ENCODE measurements at regions not wholly inside any gene's neighbourhood (a gene's known extent, or its start where the extent isn't known, plus 50 kb on each side); places are given as distances from the start of the nearest gene placed in this dataset.

DNA sequence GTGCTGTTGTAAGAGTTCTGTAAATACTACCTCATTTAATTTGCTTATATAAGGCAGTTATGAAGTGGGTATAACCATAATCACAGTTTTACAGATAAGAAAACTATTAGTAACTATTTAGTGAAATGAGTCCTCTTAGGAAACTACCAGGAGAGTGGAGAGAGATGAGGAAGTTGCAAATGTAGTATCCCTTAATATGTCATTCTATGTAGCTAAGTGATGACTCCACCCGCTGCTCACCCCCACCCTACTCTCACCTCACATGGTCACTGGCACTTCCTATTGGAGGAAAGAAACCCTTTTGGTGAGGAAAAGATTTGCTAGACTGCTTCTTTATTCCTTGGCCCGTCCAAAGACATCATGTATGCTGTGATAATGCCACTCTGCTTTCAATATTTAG, 241.8 kb upstream of the SLC24A2 start:
- no peaks in the 10 kb centered on the region for H3K9me1 ChIP-seq (replicated peaks; ENCODE audit: control insufficient read depth, extremely low read depth, insufficient read depth, low read length)
- H3K27ac ChIP-seq (ENCODE audit: insufficient read depth, low read depth, low read length), result no peak overlapping the region
- peaks cover 28% of the 10 kb centered on the region for H3K4me1 ChIP-seq (ENCODE audit: control insufficient read depth, extremely low read depth, insufficient read depth, low read length)
- dilution Hi-C loops (cut with MboI; ENCODE audit: extremely low pct_ligation_motif_present, low sequenced_read_pairs), result no loop called here
- H2AFZ ChIP-seq (ENCODE audit: low read depth, low read length), result no peak overlapping the region
- no TSS peak for BruUV-seq (replicated peaks)
- H3K4me2 ChIP-seq (ENCODE audit: insufficient read depth, low read length), result no peak overlapping the region
- FAIRE-seq (no peak), DNase-seq (ENCODE audit: low read depth, low spot score) (no peak)
- no peaks in the 10 kb centered on the region for H3K36me3 ChIP-seq (ENCODE audit: control insufficient read depth in 2 of 2, extremely low read depth in 1 of 2, insufficient read depth in 2 of 2, low read length in 2 of 2)
- H3K9ac ChIP-seq (replicated peaks; ENCODE audit: extremely low read depth, insufficient read depth, low read length), result no peak overlapping the region
- H3K27me3 ChIP-seq (ENCODE audit: control insufficient read depth in 2 of 2, insufficient read depth in 2 of 2, low read length in 2 of 2), result no peaks in the 10 kb centered on the region
- no peak overlapping the region for H3K4me3 ChIP-seq (replicated peaks in 1 of 3; ENCODE audit: insufficient read depth in 1 of 3, low read depth in 1 of 3, low read length in 3 of 3)
- POLR2A ChIA-PET, result no interaction called here
- intact Hi-C loops (cut with micrococcal nuclease), result no loop called here
- TF ChIP-seq, protein P1, sequence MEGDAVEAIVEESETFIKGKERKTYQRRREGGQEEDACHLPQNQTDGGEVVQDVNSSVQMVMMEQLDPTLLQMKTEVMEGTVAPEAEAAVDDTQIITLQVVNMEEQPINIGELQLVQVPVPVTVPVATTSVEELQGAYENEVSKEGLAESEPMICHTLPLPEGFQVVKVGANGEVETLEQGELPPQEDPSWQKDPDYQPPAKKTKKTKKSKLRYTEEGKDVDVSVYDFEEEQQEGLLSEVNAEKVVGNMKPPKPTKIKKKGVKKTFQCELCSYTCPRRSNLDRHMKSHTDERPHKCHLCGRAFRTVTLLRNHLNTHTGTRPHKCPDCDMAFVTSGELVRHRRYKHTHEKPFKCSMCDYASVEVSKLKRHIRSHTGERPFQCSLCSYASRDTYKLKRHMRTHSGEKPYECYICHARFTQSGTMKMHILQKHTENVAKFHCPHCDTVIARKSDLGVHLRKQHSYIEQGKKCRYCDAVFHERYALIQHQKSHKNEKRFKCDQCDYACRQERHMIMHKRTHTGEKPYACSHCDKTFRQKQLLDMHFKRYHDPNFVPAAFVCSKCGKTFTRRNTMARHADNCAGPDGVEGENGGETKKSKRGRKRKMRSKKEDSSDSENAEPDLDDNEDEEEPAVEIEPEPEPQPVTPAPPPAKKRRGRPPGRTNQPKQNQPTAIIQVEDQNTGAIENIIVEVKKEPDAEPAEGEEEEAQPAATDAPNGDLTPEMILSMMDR (IDR thresholded peaks at IDR 0.05; ENCODE audit: extremely low read depth in 1 of 2, insufficient read depth in 1 of 2, low read depth in 1 of 2, low read length in 2 of 2), result no peak
- TF ChIP-seq JUN (IDR thresholded peaks at IDR 0.05; ENCODE audit: borderline replicate concordance, insufficient read depth, insufficient read length, low read depth), result no peak
- no peak for TF ChIP-seq MYC (IDR thresholded peaks at IDR 0.05; ENCODE audit: low read depth, low read length)
- no peak for TF ChIP-seq FOS (IDR thresholded peaks at IDR 0.05; ENCODE audit: borderline replicate concordance, insufficient read depth, low read length)
- TF ChIP-seq EZH2 (IDR thresholded peaks at IDR 0.05; ENCODE audit: borderline replicate concordance, low read depth, low read length, severe bottlenecking), result no peak
- TF ChIP-seq, protein P2, sequence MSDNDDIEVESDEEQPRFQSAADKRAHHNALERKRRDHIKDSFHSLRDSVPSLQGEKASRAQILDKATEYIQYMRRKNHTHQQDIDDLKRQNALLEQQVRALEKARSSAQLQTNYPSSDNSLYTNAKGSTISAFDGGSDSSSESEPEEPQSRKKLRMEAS (IDR thresholded peaks at IDR 0.05; ENCODE audit: insufficient read depth, insufficient read length), result no peak
- no peak for TF ChIP-seq POLR2AphosphoS5 (IDR thresholded peaks at IDR 0.05; ENCODE audit: insufficient read depth, low read depth, low read length)
- no peak for TF ChIP-seq GATA2 (IDR thresholded peaks at IDR 0.05; ENCODE audit: insufficient read depth, insufficient read length, low read depth, low read length)
- CTCF ChIA-PET, result no interaction called here
- no peaks in the 10 kb centered on the region for H4K20me1 ChIP-seq (replicated peaks; ENCODE audit: control insufficient read depth, extremely low read depth, insufficient read depth, low read length)
- H3K9me3 ChIP-seq (replicated peaks; ENCODE audit: control insufficient read depth, insufficient read depth, low read length), result no peaks in the 10 kb centered on the region
- no peaks in the 10 kb centered on the region for H3K79me2 ChIP-seq (ENCODE audit: control insufficient read depth, insufficient read depth, low read length)

Measured in endothelial cell of umbilical vein (primary cell).